Effector CD8-positive, alpha-beta T cell (primary cell): ENCODE measurements at regions not wholly inside any gene's neighbourhood (a gene's known extent, or its start where the extent isn't known, plus 50 kb on each side); places are given as distances from the start of the nearest gene placed in this dataset.
"Not testable (repeated sequence)": the region's sequence is repeated elsewhere in the genome, so short reads cannot be mapped to it uniquely, and the experiment has no call there.

ENCODE experiments used
- DNase-seq: peaks from one replicate; lab custom pipeline; 2025; lab: John Stamatoyannopoulos, UW

GRCh38 chr10:21366108-21366507, 159.4 kb downstream of the SKIDA1 start:
- not testable (repeated sequence) for DNase-seq

GRCh38 chr10:21364196-21365114, 161.0 kb downstream of the SKIDA1 start:
- DNase-seq, result no peak

GRCh38 chr10:21363731-21364104, 161.8 kb downstream of the SKIDA1 start:
- no peak for DNase-seq

GRCh38 chr10:21363092-21363730, 162.3 kb downstream of the SKIDA1 start:
- no peak for DNase-seq

GRCh38 chr10:21359202-21359601, 166.3 kb downstream of the SKIDA1 start:
- DNase-seq, result no peak

GRCh38 chr10:21355591-21356011, 169.9 kb downstream of the SKIDA1 start:
- no peak for DNase-seq

GRCh38 chr10:21352886-21353285, 172.6 kb downstream of the SKIDA1 start:
- DNase-seq, result no peak

- not testable (repeated sequence) for DNase-seq
These were observed 173.9 kb downstream of the SKIDA1 start for GRCh38 chr10:21351594-21351993.

- no peak for DNase-seq
These were observed 175.6 kb downstream of the SKIDA1 start for GRCh38 chr10:21349912-21350286.

GRCh38 chr10:21347785-21348170, 177.7 kb downstream of the SKIDA1 start:
- DNase-seq, result no peak

- DNase-seq, result no peak
These were observed 178.3 kb downstream of the SKIDA1 start for GRCh38 chr10:21347043-21347784.

GRCh38 chr10:21343087-21343486, 182.4 kb downstream of the SKIDA1 start:
- no peak for DNase-seq

- not testable (repeated sequence) for DNase-seq
These were observed 183.0 kb downstream of the SKIDA1 start for GRCh38 chr10:21342499-21342898.

- DNase-seq, result no peak
These were observed 185.2 kb downstream of the SKIDA1 start for GRCh38 chr10:21340331-21340730.

- DNase-seq, result no peak
These were observed 188.2 kb downstream of the SKIDA1 start for GRCh38 chr10:21337171-21337792.

- DNase-seq, result no peak
These were observed 188.9 kb downstream of the SKIDA1 start for GRCh38 chr10:21336476-21337170.

- DNase-seq, result no peak
These were observed 190.4 kb downstream of the SKIDA1 start for GRCh38 chr10:21334891-21335696.

GRCh38 chr10:21330628-21331020, 194.9 kb downstream of the SKIDA1 start:
- DNase-seq, result no peak

- no peak for DNase-seq
These were observed 195.4 kb downstream of the SKIDA1 start for GRCh38 chr10:21329995-21330627.
